GM21786 (cell line): ENCODE measurements at regions not wholly inside any gene's neighbourhood (a gene's known extent, or its start where the extent isn't known, plus 50 kb on each side); places are given as distances from the start of the nearest gene placed in this dataset.
"Not testable (repeated sequence)": the region's sequence is repeated elsewhere in the genome, so short reads cannot be mapped to it uniquely, and the experiment has no call there.

Experiments used
- ATAC-seq: cut with Tn5 transposase; IDR thresholded peaks from one replicate; pipeline ENCODE4 v1.9.1; 2021; ENCODE audit not compliant: unreplicated experiment

DNA sequence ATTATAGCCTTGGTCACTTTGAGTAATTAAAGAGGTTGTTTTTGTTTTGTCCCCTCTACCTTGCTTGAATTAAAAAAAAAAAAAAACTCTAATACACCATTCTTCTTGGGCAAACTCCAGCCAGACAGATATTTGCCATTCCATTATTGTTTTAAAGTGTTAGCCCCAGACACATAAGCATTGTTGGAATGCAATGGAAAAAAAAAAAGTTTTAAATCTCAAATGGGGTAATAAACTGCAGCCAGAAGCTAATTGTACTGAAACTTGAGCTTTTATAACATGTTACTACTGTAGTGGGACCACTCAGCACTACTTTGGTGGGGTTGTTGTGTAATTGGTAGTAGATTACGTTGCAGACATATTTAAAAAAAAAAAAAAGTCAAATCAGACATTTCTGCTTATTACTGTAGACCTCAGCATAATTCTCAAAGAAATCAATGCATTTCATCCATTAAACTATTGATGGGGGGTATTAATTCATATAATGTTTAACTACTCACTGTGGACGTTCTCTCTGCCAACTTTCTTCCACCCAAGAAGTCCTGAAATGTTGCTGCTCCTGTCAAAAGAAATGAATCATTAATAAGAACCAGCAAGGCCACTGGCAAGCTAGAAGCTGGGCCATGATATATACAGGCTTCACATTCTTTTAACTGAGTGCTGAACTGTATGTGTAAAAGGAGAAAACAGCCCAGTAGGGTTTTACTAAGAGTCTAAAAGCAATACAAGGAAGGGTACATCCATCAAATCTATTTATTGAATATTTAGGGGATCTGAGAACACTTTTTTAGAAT, 626.6 kb upstream of the SOX9 start:
- no peak for ATAC-seq

DNA sequence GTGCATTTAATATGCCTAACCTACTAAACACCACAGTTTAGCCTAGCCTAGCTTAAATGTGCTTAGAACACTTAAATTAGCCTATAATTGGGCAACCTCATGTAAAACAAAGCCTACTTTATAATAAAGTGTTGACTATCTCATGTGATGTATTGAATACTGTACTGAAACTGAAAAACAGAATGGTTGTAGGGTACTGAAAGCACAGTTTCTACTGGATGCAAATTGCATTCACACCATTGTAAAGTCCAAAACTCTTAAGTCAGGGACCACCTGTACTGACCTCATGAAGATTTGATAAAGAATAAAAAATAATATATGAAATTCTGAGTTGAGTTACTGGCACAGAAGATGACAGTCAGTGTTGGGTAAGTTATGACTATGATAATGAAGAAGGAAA, 625.4 kb upstream of the SOX9 start:
- no peak for ATAC-seq

DNA sequence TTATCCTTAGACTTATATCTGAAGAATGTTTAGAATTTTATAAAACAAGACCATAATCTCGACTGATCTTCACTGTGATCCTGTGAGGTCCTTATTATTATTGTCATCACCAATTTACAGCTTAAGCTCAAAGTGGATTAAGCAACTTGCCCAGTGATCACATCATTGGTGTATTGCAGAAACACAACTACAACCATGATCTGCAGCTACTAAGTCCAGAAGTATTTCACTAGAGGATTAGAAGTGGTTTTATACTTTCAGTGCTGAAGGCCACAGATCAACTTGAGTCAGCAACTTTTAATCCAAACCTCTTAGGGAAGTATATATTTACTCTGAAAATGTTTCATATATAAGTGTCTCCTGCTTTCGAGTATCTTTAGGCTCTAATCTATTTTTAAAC, 624.3 kb upstream of the SOX9 start:
- ATAC-seq: no peak

DNA sequence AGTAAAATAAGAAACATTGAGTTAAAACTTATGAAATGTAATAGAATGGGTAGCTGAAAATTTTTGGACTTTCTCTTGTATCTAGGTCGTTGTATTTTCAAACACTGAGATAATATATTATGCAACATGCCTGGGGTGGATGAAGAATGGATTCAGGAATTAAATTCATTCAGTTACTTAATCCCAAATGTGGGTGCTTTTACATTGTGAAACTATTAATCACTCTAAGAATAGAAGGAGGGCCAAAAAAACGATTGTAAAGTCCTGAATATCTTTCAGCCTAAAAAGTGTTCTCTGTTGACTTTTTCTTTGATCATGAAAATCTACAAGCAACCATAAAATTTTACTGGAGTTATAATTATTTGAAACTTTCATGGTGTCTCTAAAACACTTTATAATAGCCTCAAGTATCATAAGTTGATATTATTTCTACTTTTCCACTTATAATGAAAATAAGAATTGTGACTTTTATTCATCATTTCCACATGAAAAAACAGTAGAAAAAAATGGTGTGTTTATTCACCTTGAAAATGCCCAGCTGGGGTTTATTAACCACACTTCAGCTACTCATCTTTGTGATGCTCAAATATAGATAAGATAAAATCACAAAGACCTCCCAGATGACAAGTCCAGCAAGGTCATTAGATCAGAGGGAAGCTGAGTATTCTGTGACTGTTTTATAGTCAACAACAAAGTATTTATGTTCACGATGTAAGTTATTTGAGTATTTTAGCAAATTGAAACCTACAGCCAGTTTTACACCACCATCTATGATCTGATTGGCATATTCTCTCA, 619.9 kb upstream of the SOX9 start:
- ATAC-seq: no peak

DNA sequence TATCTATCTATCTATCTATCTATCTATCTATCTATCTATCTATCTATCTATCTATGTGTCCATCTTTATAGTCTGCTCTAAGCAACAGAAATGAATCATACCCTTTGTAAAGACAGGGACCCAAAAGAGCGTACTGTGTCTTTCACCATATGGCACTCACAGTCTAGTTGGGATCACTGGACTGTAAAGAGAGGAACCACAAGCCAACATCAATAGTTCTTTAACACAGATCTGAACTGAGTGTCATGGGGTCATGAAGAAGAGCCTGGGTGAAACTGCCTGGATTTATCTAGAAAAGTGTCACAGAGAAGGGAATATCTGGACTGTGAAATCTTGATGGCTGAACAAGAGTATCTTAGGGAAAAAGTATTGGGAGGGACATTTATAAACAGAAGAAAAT, 619.1 kb upstream of the SOX9 start:
- ATAC-seq: no peak

DNA sequence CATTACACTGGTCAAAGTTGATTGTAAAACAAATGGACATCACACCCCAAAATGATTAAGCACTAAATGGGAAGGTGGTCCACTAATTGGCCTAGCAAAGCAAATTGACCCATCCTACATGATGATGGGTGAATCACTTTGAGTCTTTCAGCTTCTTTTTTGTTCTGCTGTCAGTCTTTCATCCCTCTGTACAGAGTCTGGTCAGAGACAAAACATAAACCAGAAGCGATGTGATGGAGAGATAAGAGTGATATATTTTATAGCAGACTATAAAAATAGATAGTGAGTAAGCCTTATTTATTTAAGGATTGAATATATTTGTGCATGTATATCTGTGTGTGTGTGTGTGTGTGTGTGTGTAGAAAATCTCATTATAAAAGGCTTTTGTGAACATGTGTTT, 618.4 kb upstream of the SOX9 start:
- ATAC-seq: no peak

DNA sequence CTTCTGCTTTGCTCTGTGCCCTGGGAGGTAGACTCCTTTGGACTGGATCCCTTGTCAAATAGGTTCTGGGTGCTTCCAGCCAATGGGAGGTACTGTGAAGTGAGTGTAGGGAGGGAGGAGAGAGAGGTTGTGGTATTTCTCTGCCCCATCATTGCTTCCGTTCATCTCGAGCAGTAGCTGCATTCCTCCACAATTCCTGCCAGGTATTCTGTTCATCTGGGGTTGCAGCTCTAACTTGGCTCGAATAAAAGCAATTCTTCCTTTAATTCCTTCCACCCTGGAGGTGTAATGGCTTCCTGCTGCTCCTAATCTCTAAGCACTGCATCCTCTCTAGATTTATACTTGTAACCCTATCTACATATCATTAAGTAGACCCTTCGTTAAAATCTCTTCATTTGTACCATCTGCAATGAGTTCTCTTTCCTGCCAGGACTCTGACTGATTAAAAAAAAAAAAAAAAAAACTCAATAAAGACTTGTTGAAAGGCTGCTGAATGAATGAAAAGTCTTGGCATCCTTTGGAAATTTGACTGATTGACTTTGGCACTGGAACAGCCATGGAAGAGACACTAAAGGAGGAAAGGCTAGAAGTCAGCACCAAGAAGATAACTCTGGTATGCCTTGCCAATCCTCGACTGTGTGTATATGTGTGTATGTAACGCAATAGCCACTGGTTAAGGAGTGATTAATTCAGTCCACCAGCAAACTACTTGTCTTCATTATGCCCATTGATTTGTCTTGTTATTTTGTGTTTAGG, 616.9 kb upstream of the SOX9 start:
- no peak for ATAC-seq

DNA sequence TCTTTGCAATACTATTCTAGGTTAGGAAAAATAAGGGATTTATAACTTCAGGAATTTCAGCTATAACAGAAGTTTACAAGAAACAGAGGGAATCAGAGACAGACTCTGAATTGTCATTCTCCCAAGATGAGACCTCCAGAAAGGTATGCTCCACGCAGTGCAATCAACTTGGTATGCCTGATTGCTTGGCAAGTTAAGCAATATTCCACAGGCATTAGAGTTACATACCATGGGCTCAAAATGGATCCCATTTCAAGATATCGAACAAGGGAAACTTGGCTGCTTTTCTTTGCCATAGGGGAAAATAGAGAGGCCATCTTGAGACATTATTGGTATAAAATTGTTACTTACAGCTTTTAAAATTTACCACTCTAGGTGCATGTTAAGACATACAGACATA, 615.6 kb upstream of the SOX9 start:
- no peak for ATAC-seq

GRCh38 chr17:71505981-71506380, 614.8 kb upstream of the SOX9 start:
- no peak for ATAC-seq

GRCh38 chr17:71511266-71511995, 609.4 kb upstream of the SOX9 start:
- no peak for ATAC-seq

DNA sequence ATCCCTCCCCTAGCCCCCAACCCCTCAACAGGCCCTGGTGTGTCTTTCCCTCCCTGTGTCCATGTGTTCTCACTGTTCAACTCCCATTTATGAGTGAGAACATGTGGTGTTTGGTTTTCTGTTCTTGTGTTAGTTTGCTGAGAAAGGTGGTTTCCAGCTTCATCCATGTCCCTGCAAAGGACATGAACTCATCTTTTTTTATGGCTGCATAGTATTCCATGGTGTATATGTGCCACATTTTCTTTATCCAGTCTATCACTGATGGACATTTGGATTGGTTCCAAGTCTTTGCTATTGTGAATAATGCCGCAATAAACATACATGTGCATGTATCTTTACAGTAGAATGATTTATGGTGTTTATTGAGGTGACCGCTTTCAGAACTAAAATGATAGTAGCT, 607.1 kb upstream of the SOX9 start:
- not testable (repeated sequence) for ATAC-seq

DNA sequence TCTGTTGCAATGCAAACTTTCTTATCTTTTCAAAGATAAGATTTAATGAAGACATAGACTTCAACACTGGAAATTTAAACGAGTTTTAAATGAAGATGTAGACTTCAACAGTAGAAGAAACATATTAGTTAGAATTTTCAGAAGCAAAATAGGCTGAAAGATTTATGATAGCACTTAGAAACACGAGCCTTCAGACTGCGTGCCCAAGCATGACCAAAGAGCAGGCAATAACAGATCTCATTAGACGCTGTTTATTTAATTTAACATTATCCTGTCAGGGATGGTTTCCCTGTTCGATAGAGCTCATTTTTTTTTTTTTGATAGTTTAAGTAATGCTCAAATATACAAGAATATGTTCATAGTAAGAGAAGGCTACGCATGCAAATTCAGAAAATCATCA, 604.7 kb upstream of the SOX9 start:
- no peak for ATAC-seq

DNA sequence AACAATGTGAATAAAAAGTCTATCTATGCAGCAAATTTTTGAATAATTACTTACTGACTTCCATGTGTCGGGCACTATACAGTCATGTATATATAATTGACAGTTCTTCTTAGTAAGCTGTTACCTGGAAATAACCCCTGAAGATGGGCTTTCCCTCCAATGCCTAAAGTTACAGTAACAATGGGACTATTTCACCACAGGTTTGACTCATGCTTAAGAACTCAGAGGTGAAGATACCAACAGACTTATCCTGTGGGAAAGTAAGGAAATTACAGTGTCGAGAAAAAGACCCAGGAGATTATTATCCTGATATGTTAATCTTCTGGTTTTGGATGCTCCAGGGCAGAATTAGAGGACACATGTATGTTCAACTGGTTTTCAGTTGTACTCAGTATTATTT, 601.5 kb upstream of the SOX9 start:
- no peak for ATAC-seq

GRCh38 chr17:71521724-71522123, 599.1 kb upstream of the SOX9 start:
- ATAC-seq: no peak

GRCh38 chr17:71522383-71522782, 598.4 kb upstream of the SOX9 start:
- no peak for ATAC-seq

DNA sequence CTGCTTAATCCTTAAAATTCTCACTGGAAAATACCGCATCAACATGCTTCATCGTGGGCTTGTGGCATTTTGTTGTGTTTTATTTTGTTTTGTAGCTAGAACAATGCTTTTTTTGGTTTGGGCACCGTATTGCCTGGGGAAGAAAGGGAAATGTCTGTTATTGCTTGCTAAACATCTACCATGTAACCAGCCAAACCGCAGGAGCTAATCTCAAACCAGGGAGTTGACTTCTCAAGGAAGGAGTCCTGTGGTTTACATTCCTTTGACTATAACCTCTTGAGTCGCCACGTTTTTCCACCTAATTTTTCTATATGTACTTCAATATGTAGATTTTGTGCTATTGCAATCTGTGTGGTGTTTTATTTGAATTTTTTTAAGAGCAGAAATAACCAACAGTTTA, 593.5 kb upstream of the SOX9 start:
- ATAC-seq: no peak

- no peak for ATAC-seq
Measured at GRCh38 chr17:71528210-71528609, 592.6 kb upstream of the SOX9 start.

- no peak for ATAC-seq
Measured at GRCh38 chr17:71530248-71530647, 590.6 kb upstream of the SOX9 start.

DNA sequence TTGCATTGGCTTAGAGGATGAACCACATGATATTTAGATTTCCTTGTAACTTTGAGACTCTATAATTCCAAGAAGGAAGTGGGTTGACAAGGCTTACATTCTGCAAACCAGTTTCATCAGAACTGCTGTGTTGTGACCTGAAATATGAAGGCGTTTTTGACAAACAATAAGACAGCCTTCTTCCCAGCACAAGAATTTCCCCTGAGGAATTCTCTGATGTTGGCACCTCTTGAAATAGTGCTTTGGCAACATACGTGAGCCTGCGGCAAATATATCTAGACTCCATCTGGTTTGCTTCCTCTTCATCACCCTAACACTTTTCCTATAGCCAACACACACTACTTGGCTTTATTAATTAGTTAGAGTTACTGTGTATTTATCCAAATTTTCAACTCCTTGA, 585.5 kb upstream of the SOX9 start:
- no peak for ATAC-seq

- ATAC-seq: no peak
Measured at GRCh38 chr17:71546419-71546818, 574.4 kb upstream of the SOX9 start.

- ATAC-seq: no peak
Measured at GRCh38 chr17:71547904-71548303, 572.9 kb upstream of the SOX9 start.
